Loucy (cell line): ENCODE measurements at regions not wholly inside any gene's neighbourhood (a gene's known extent, or its start where the extent isn't known, plus 50 kb on each side); places are given as distances from the start of the nearest gene placed in this dataset.
"Not testable (repeated sequence)": the region's sequence is repeated elsewhere in the genome, so short reads cannot be mapped to it uniquely, and the experiment has no call there.

Experiments used
- H2AFZ ChIP-seq: fragments of 200-600 bp; sonication (generic); 2 replicates; pipeline ENCODE4 v1.6.0; 2016; ENCODE audit warnings: antibody characterized with exemption, mild to moderate bottlenecking, low read length, moderate library complexity
- H3F3A ChIP-seq: fragments of 200-600 bp; 2 replicates; pipeline ENCODE4 v1.6.0; 2016; ENCODE audit warnings: antibody characterized with exemption, low read depth, mild to moderate bottlenecking
- H3K27me3 ChIP-seq: fragments of 200-600 bp; sonication (generic); 2 replicates; pipeline ENCODE4 v1.6.1; 2014; ENCODE audit warnings: low read length, mild to moderate bottlenecking; ENCODE audit not compliant: insufficient read depth, poor library complexity, severe bottlenecking
- H3K36me3 ChIP-seq: fragments of 200-600 bp; sonication (generic); 2 replicates; pipeline ENCODE4 v1.6.1; 2016; ENCODE audit warnings: low read length; ENCODE audit not compliant: insufficient read depth
- H3K4me1 ChIP-seq: fragments of 200-600 bp; sonication (generic); 2 replicates; pipeline ENCODE4 v1.5.1; 2014; ENCODE audit warnings: low read length, mild to moderate bottlenecking; ENCODE audit not compliant: insufficient read depth, poor library complexity, severe bottlenecking
- H3K4me2 ChIP-seq: fragments of 200-600 bp; sonication (generic); 2 replicates; pipeline ENCODE4 v1.6.0; 2014; ENCODE audit warnings: antibody characterized with exemption, low read length, low read depth, mild to moderate bottlenecking; ENCODE audit not compliant: poor library complexity, severe bottlenecking
- H3K4me3 ChIP-seq: fragments of 200-600 bp; sonication (generic); 2 replicates; pipeline ENCODE4 v1.5.1; 2014; ENCODE audit warnings: low read length, mild to moderate bottlenecking, mixed read lengths; ENCODE audit not compliant: poor library complexity, severe bottlenecking
- H3K79me2 ChIP-seq: fragments of 200-600 bp; sonication (generic); 2 replicates; pipeline ENCODE4 v1.6.1; 2014; ENCODE audit warnings: low read length; ENCODE audit not compliant: insufficient read depth
- H3K9ac ChIP-seq: fragments of 200-600 bp; sonication (generic); 2 replicates; pipeline ENCODE4 v1.6.0; 2014; ENCODE audit warnings: mild to moderate bottlenecking, low read depth, low read length, moderate library complexity; ENCODE audit not compliant: poor library complexity, severe bottlenecking
- H3K9me2 ChIP-seq: fragments of 200-600 bp; sonication (generic); replicated peaks from 2 replicates; pipeline ENCODE4 v1.6.1; 2016; ENCODE audit warnings: low read depth, low read length, mixed read lengths
- H3K9me3 ChIP-seq: fragments of 200-600 bp; sonication (generic); 2 replicates; pipeline ENCODE4 v1.6.1; 2014; ENCODE audit warnings: mild to moderate bottlenecking, antibody characterized with exemption, low read length, low read depth; ENCODE audit not compliant: insufficient read depth
- H4K20me1 ChIP-seq: fragments of 200-600 bp; sonication (generic); 2 replicates; pipeline ENCODE4 v1.6.0; 2014; ENCODE audit warnings: antibody characterized with exemption, low read length, mild to moderate bottlenecking; ENCODE audit not compliant: insufficient read depth, poor library complexity, severe bottlenecking
- EZH2phosphoT487 ChIP-seq: fragments of 200-600 bp; IDR thresholded peaks from 2 replicates; pipeline ENCODE4 v1.6.1; 2018; ENCODE audit warnings: antibody characterized with exemption, mild to moderate bottlenecking, moderate library complexity, borderline replicate concordance
- TF ChIP-seq, protein P1 (sequence below): fragments of 200-600 bp; sonication (generic); conservative IDR thresholded peaks from 2 replicates; pipeline ENCODE4 v1.5.1; 2014; ENCODE audit warnings: mild to moderate bottlenecking, antibody characterized with exemption, low read length

DNA sequence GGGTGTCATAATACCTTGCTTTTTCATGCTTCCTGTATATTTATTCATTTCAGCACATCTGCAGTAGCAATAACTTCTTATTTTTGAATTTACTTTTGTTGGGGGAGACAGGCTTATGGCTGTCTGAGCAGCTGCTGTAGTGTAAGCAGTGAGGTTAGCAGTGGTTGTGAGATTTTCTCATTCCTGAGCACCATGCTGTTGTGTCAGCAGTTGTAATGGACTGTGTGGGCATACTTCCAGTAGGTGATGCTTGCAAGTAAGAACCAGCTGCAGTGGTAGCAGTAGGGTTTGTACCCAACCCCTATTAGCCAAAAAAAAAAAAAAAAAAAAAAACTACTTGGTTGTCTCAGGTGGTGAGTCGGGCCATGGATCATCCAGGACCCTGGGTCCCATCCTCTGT is 311.6 kb downstream of the NUF2 start:
- H3K4me1 ChIP-seq, result no peaks in the 10 kb centered on the region
- no peak overlapping the region for H3K4me2 ChIP-seq
- no peaks in the 10 kb centered on the region for H3F3A ChIP-seq
- H3K27me3 ChIP-seq, result no peaks in the 10 kb centered on the region
- H2AFZ ChIP-seq, result no peak overlapping the region
- no peaks in the 10 kb centered on the region for H3K36me3 ChIP-seq
- H3K79me2 ChIP-seq, result no peaks in the 10 kb centered on the region
- H3K4me3 ChIP-seq, result no peak overlapping the region
- peaks cover 9% of the 10 kb centered on the region; the same call in 1 of the 2 replicates for H3K9me3 ChIP-seq
- no peaks in the 10 kb centered on the region for H4K20me1 ChIP-seq
- H3K9me2 ChIP-seq, result no peaks in the 10 kb centered on the region
- TF ChIP-seq EZH2phosphoT487, result no peak
- TF ChIP-seq, protein P1, sequence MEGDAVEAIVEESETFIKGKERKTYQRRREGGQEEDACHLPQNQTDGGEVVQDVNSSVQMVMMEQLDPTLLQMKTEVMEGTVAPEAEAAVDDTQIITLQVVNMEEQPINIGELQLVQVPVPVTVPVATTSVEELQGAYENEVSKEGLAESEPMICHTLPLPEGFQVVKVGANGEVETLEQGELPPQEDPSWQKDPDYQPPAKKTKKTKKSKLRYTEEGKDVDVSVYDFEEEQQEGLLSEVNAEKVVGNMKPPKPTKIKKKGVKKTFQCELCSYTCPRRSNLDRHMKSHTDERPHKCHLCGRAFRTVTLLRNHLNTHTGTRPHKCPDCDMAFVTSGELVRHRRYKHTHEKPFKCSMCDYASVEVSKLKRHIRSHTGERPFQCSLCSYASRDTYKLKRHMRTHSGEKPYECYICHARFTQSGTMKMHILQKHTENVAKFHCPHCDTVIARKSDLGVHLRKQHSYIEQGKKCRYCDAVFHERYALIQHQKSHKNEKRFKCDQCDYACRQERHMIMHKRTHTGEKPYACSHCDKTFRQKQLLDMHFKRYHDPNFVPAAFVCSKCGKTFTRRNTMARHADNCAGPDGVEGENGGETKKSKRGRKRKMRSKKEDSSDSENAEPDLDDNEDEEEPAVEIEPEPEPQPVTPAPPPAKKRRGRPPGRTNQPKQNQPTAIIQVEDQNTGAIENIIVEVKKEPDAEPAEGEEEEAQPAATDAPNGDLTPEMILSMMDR, result no peak
- H3K9ac ChIP-seq, result no peak overlapping the region

DNA sequence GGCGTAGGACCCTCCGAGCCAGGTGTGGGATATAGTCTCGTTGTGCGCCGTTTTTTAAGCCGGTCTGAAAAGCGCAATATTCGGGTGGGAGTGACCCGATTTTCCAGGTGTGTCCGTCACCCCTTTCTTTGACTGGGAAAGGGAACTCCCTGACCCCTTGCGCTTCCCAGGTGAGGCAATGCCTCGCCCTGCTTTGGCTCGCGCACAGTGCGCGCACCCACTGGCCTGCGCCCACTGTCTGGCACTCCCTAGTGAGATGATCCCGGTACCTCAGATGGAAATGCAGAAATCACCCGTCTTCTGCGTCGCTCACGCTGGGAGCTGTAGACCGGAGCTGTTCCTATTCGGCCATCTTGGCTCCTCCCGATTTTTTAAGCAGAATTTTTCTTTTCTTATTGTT is 323.9 kb downstream of the NUF2 start:
- H3K79me2 ChIP-seq, H3K4me1 ChIP-seq, H2AFZ ChIP-seq, H3K9me3 ChIP-seq, H3K4me3 ChIP-seq, H3K9me2 ChIP-seq, H3K4me2 ChIP-seq, H4K20me1 ChIP-seq, H3K9ac ChIP-seq, H3K27me3 ChIP-seq, H3F3A ChIP-seq, H3K36me3 ChIP-seq: not testable (repeated sequence)

DNA sequence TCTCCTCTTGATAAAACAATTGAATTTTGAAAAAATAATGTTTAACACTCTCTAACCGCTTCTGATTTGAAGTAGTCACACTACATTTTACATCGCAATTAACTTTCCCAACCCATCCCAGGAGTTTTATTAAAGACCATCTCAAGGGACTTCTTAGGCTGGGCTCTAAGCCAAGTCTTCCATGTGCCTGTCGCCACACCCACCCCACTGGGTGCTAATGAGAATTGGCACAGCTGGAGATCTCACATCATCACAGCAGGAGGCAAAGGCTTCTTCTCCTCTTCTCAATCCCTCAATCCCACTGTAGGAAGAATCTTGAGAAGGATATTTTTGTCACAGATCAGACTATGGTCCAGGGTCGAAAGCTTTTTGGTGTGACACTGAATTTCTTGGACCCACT is 328.9 kb downstream of the NUF2 start:
- no peaks in the 10 kb centered on the region for H4K20me1 ChIP-seq

DNA sequence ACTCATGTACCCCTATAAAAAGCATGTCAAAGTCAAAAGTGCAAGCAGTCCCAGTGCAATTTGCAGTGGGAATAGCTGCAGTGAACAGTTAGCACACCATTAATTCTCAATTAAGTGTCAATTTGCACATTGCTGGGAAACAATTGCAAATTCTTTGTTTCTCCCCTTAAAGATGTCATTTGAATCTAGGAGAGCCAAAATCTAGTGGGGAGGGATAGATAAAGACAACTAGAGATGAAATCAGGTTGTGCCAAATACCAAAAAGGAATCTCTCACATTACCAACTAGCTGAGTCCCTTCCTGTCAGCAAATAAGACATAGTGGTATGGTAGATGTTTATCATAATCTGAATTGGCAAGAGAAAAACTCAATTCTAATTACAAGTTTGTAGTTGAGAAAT is 330.7 kb downstream of the NUF2 start:
- no peaks in the 10 kb centered on the region for H3K9me2 ChIP-seq
- H3K27me3 ChIP-seq, result no peaks in the 10 kb centered on the region
- no peaks in the 10 kb centered on the region for H3K79me2 ChIP-seq
- no peaks in the 10 kb centered on the region for H4K20me1 ChIP-seq
- no peak overlapping the region for H3K4me3 ChIP-seq
- no peak overlapping the region for H2AFZ ChIP-seq
- no peaks in the 10 kb centered on the region for H3K4me1 ChIP-seq
- H3K4me2 ChIP-seq, result no peak overlapping the region
- H3K9ac ChIP-seq, result no peak overlapping the region
- H3K9me3 ChIP-seq, result no peaks in the 10 kb centered on the region
- H3F3A ChIP-seq, result no peaks in the 10 kb centered on the region
- TF ChIP-seq EZH2phosphoT487, result no peak
- TF ChIP-seq, protein P1, result no peak
- no peaks in the 10 kb centered on the region for H3K36me3 ChIP-seq

More for the DNA sequence above, 328.9 kb downstream of the NUF2 start:
- Histone ChIP-seq H3K9me2 (no peaks in the 10 kb centered on the region), H3K9ac (no peak overlapping the region), H3K9me3 (no peaks in the 10 kb centered on the region), H3K79me2 (no peaks in the 10 kb centered on the region), H3K4me2 (no peak overlapping the region), H3K36me3 (no peaks in the 10 kb centered on the region), H3K27me3 (no peaks in the 10 kb centered on the region), H2AFZ (no peak overlapping the region), H3F3A (no peaks in the 10 kb centered on the region), H3K4me3 (no peak overlapping the region), H3K4me1 (no peaks in the 10 kb centered on the region)
- TF ChIP-seq, protein P1, result no peak
- no peak for TF ChIP-seq EZH2phosphoT487
